Activated naive CD8-positive, alpha-beta T cell (primary cell): ENCODE measurements at regions not wholly inside any gene's neighbourhood (a gene's known extent, or its start where the extent isn't known, plus 50 kb on each side); places are given as distances from the start of the nearest gene placed in this dataset.

Experiments used
- H3K27ac Mint-ChIP-seq: one replicate; pipeline ENCODE4 v1.8.0; 2021; ENCODE audit warnings: mixed read lengths
- H3K27me3 Mint-ChIP-seq: one replicate; pipeline ENCODE4 v1.8.0; 2021; ENCODE audit warnings: mixed read lengths
- H3K36me3 Mint-ChIP-seq: one replicate; pipeline ENCODE4 v1.8.0; 2021; ENCODE audit warnings: mixed read lengths
- H3K4me1 Mint-ChIP-seq: one replicate; pipeline ENCODE4 v1.8.0; 2021; ENCODE audit warnings: low read depth, mixed read lengths
- H3K4me3 Mint-ChIP-seq: one replicate; pipeline ENCODE4 v1.8.0; 2021; ENCODE audit warnings: mild to moderate bottlenecking, mixed read lengths
- H3K9me3 Mint-ChIP-seq: one replicate; pipeline ENCODE4 v1.8.0; 2021; ENCODE audit warnings: low read depth, mixed read lengths

DNA sequence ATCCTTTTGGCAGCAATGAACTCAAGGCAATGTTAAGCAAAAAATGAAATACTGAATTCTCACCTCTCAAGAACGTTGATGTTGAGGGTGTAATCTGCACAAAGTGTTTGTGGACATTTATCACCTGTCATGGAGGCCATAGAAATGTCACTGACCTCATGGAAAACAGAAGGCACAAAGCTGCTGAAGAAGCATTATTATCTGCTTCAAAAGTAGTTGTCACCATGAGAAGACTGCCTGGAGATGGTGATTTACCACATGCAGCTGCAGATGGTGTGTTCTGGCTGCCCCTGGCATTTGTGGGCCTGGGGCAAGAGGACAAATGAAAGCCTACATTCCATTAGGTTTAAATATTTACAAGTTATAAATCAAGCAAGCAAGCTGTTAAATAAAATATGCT lies 116.8 kb upstream of the RPS6KA3 start:
- H3K27ac Mint-ChIP-seq = no peak overlapping the region
- peaks cover 12% of the 10 kb centered on the region for H3K4me1 Mint-ChIP-seq
- no peak overlapping the region for H3K4me3 Mint-ChIP-seq
- H3K9me3 Mint-ChIP-seq = no peaks in the 10 kb centered on the region
- no peaks in the 10 kb centered on the region for H3K27me3 Mint-ChIP-seq
- H3K36me3 Mint-ChIP-seq = no peaks in the 10 kb centered on the region

DNA sequence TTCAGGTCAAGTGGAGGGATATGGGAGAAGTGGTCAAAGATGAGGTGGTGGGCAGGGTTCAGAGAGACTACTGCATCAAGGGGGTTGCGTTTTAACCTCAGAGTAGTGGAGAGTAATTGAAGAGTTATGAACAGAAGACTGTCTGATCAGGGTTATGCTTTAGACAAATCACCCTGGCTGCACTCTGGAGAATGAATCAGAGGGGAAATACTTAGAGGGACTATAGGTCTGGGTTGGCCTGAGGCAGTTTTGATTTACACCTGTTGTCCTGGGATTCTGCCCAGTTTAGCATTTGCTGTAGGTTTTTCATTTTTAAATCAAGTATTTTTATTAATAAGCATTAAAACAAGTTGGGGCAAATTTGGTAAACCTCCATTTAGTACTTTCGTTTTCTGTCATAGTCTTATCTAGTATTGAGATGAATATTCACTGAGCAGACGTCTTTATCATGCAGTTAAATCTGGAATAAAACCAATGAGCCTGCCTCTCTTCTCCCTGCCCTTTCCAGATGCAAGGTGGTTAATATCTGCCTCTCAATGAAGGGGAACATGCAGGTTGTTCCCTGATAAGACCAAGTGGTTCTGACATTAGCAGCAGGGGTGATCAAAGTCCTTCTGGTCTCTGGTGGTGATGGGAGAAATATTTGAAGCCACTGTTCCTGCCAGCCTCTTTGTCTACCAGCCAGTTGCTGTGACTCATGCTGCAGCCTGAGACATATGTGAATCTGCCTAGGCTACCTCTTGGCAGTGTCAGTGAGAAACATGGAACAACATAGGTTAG lies 116.0 kb upstream of the RPS6KA3 start:
- no peak overlapping the region for H3K4me3 Mint-ChIP-seq
- peaks cover 19% of the 10 kb centered on the region for H3K4me1 Mint-ChIP-seq
- H3K9me3 Mint-ChIP-seq = no peaks in the 10 kb centered on the region
- peak overlapping the region; percentile 14 for H3K27ac Mint-ChIP-seq
- no peaks in the 10 kb centered on the region for H3K27me3 Mint-ChIP-seq
- H3K36me3 Mint-ChIP-seq = no peaks in the 10 kb centered on the region

DNA sequence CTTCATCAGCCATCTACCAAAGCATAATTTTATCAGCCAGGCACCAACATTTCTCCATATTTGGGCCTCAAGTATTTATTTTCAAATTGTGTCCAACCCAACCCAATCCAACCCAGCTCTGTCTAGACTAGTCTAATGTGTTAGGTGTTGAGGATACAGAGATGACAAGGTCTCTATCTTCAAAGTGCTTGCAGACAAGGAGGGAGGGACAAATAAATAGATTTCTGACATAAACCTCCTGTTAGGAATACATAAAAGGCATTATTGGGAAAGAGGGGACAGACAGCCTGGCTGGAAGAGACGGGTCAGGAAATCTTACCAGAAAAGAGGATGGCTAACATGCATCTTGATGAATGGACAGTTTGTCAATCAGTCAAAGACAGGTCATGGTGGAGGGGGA lies 115.4 kb upstream of the RPS6KA3 start:
- Mint-ChIP-seq H3K27ac (no peak overlapping the region), H3K27me3 (no peaks in the 10 kb centered on the region), H3K4me3 (no peak overlapping the region), H3K36me3 (no peaks in the 10 kb centered on the region), H3K9me3 (no peaks in the 10 kb centered on the region), H3K4me1 (peaks cover 22% of the 10 kb centered on the region)

DNA sequence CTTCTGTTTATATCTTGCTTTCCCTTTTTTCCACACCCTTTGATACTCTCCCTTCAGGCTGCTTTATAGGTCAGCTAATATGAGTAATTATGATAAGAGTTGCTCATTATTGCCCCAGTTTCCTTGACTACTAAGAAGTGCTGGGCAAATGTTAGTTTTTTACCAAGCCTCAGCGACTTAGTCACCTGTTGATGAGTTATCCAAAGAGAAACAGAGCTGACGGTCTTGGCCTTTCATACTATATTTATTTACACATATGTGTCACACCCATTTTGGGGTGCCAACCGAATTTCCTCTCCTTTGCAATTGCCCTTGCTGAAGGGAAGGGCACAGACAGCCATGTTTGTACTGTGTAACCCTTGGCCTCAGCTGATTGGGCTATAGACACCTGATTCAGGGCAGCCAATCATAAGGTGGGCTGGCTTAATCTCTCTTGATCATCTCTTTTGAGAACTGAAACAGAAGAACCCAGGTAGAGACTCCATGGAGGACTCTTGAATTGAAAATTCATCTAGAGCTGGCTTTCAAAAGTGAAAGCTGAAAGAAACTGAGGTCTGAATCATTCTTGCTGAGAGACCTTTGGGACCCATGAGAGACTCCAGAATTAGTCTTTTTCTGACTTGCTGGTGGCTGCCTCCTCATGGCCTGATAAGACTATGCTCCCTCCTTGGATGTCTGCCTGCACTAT lies 111.7 kb upstream of the RPS6KA3 start:
- Mint-ChIP-seq H3K4me3 (no peak overlapping the region), H3K27me3 (no peaks in the 10 kb centered on the region), H3K4me1 (peaks cover 34% of the 10 kb centered on the region), H3K27ac (peak overlapping the region; percentile 86), H3K9me3 (no peaks in the 10 kb centered on the region), H3K36me3 (no peaks in the 10 kb centered on the region)

DNA sequence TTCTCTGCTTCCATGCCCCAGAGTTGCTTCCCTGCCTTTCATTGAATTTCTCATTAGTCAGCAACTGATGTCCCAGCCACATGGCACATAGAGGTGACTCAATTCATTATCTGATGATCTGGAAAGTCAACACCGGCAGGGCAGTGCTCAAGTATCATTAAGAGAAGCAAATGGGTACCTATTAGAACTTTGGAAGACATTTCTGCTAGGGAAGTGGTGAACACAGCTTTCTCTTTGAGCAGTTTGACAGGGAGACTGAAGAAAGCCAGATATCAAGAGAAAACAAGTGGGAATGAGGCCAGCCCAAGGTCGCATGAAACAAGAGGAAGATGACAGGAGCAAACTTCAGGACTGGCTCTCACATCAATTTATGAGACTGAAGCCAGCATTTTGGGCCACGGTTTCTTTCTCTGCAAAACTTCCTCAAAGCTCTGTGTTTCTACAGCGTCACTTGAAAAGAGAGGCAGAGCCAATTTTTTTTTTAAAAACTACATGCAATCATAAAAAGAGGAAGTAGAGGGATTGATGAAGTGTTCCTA lies 108.3 kb upstream of the RPS6KA3 start:
- Mint-ChIP-seq H3K4me3 (no peak overlapping the region), H3K36me3 (no peaks in the 10 kb centered on the region), H3K4me1 (peaks cover 32% of the 10 kb centered on the region), H3K9me3 (no peaks in the 10 kb centered on the region), H3K27me3 (no peaks in the 10 kb centered on the region), H3K27ac (no peak overlapping the region)

DNA sequence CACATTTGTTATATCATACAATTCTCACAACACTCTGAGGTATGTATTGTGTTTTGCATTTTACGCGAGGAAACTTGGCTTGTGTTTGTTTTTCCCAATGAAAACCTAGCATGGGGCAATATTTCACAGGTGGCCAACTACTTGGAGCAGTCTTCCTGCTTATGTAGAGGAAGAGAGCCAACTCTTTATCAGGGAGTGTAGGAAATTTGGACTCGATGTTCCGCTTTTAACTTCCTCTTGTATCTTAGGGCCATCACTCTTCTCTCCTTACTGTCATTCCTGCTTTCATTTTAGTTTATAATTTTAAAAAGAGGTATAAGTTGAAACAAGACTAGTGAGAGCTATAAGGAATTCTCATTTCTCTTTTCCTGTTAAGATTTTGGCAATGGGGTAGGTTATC lies 107.7 kb upstream of the RPS6KA3 start:
- no peaks in the 10 kb centered on the region for H3K36me3 Mint-ChIP-seq
- no peaks in the 10 kb centered on the region for H3K9me3 Mint-ChIP-seq
- H3K27me3 Mint-ChIP-seq = no peaks in the 10 kb centered on the region
- H3K4me3 Mint-ChIP-seq = no peak overlapping the region
- H3K27ac Mint-ChIP-seq = no peak overlapping the region
- H3K4me1 Mint-ChIP-seq = peaks cover 32% of the 10 kb centered on the region

DNA sequence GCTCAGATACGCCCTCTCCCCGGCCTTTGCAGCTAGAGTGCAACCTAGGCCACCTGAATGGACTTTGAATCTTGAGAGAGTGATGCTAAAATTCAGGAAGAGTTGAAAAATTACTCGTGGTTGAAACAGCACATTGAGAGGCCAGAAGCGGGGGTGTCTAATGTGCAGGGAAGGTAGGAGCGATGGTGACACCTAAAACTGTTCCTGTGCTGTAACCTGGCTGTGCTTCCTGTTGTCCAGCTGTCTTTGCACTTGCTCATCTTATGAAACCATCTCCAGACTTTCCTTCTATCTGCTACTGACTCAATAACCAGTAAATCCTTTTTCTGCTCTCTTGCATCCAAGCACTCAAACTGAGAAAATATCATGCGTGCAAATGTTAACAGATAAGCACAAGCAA lies 106.4 kb upstream of the RPS6KA3 start:
- H3K4me3 Mint-ChIP-seq = no peak overlapping the region
- no peaks in the 10 kb centered on the region for H3K27me3 Mint-ChIP-seq
- H3K4me1 Mint-ChIP-seq = peaks cover 27% of the 10 kb centered on the region
- H3K9me3 Mint-ChIP-seq = no peaks in the 10 kb centered on the region
- no peaks in the 10 kb centered on the region for H3K36me3 Mint-ChIP-seq
- no peak overlapping the region for H3K27ac Mint-ChIP-seq

DNA sequence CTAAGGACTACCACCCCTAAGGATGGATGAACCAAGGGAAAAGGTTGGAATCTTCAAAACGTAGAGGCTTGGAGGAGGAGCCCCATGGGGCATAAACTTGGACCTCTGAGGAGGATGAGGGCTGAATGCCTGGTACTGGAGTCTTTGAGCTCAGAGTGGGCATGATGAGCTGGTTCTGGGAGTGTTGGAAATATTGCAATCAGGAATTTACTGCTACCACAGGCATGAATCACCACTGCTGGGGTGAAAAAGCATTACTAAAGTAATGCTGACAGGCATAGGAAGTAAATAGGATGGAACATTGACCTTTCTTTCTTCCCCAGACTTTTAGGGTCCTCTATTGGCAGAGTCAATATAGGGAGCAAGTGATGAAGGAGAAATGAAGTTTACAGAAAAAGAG lies 105.8 kb upstream of the RPS6KA3 start:
- Mint-ChIP-seq H3K27me3 (no peaks in the 10 kb centered on the region), H3K4me3 (no peak overlapping the region), H3K36me3 (no peaks in the 10 kb centered on the region), H3K4me1 (peaks cover 24% of the 10 kb centered on the region), H3K9me3 (no peaks in the 10 kb centered on the region), H3K27ac (no peak overlapping the region)

DNA sequence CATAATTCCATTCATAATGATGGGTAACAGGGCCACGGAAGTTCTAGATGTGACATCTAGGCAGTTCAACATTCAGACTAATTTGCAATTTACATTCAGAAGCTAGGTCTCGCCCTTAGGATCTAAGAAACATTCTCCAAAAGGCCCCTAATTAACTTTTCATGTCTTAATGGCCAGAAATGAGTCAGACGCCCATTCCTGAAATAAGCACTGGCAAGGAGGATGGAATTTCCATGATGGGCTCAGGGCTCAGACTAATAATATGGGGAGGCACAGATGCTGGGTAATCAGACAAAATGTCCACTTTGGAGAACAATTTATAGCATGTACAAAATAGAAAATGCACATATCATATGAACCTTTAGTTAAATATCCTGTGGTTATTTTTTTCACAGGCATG lies 102.8 kb upstream of the RPS6KA3 start:
- no peak overlapping the region for H3K4me3 Mint-ChIP-seq

DNA sequence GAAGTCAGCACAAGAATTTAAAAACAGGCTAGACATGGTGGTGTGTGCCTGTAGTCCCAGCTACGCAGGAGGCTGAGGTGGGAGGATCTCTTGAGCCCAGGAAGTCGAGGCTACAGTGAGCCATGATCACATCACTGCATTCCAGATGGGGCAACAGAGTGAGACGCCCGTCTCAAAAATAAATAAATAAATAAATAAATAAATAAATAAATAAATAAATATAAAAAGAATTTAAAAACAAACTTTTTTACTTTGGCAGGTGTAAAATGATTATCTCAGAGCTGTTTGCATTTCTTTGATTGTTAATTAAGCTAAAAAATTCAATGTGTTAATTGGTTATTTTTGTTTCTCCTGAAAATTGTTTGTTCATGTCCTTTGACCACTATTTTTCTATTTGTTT lies 97.5 kb upstream of the RPS6KA3 start:
- Mint-ChIP-seq H3K27ac (no peak overlapping the region), H3K36me3 (no peaks in the 10 kb centered on the region), H3K4me1 (peaks cover 1% of the 10 kb centered on the region), H3K9me3 (no peaks in the 10 kb centered on the region), H3K4me3 (no peak overlapping the region), H3K27me3 (no peaks in the 10 kb centered on the region)

More for the DNA sequence above, 102.8 kb upstream of the RPS6KA3 start:
- H3K9me3 Mint-ChIP-seq = no peaks in the 10 kb centered on the region
- H3K27ac Mint-ChIP-seq = no peak overlapping the region
- H3K36me3 Mint-ChIP-seq = no peaks in the 10 kb centered on the region
- peaks cover 13% of the 10 kb centered on the region for H3K4me1 Mint-ChIP-seq
- H3K27me3 Mint-ChIP-seq = no peaks in the 10 kb centered on the region

DNA sequence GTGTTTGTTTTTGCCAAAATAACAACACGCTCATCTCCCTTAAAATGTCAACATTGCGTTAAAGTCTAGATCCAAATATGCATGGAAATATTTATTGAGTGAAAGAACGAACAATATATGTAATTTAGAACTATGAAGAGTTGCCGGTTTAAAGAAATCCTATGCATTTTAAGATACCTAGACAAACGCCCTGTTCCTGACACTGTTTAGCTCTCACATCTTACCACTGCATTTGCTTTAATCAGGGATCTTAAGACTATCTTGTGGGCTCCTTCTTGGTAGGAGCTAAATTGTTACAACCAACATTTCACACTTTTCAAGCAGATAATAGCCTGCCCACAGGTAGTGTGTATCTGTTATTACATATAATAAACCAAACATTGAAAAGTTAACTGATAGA lies 96.6 kb upstream of the RPS6KA3 start:
- no peaks in the 10 kb centered on the region for H3K36me3 Mint-ChIP-seq
- H3K4me3 Mint-ChIP-seq = no peak overlapping the region
- H3K4me1 Mint-ChIP-seq = peaks cover 1% of the 10 kb centered on the region
- H3K27me3 Mint-ChIP-seq = no peaks in the 10 kb centered on the region
- no peaks in the 10 kb centered on the region for H3K9me3 Mint-ChIP-seq
- no peak overlapping the region for H3K27ac Mint-ChIP-seq

DNA sequence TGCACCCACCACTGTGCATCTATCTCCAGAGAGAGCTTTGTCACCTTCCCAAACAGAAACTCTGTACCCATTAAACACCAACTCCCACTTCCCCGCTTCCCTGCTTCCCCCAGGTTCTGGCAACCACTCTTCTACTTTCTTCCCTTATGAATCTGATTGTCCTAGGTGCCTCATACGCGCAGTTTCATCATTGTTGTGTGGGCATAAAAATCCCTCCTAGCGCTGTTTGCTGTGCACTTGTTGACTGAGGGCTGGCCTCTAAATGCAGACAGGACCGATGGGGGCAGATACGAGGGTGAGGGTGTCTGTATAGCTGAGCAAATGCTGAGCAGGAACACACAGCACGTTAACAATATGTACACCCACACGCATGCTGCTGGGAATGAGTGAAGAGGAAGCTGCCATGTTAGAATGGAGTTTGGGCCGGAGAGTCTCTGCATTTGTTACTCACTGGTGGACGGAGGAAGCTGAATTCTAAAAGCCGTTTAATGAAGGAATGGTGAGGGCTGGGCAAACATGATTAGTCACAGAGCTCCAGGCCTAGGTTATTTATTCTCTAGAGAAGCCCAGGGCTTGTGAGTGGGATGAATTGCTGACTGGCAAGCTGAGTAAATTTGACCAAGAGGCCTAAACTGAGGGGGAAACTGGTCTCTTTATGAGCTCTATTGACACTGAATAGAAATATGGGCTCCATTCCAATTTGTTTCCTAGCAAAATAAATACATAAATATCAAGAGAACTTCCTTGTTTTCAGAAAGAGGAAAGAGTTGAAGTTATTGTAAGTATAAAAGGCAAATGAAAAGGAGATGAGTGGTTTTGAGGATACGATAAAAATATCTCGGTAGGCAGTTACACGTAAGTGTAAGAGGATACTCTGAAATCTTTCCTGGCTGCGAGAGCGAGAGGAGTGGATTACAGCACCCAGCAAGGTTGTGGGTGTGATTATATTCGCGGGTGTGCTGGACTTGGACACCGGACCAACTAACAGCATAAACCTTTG lies 95.9 kb upstream of the RPS6KA3 start:
- peaks cover 1% of the 10 kb centered on the region for H3K4me1 Mint-ChIP-seq
- H3K27ac Mint-ChIP-seq = no peak overlapping the region
- H3K27me3 Mint-ChIP-seq = no peaks in the 10 kb centered on the region
- no peak overlapping the region for H3K4me3 Mint-ChIP-seq
- H3K36me3 Mint-ChIP-seq = no peaks in the 10 kb centered on the region
- no peaks in the 10 kb centered on the region for H3K9me3 Mint-ChIP-seq

DNA sequence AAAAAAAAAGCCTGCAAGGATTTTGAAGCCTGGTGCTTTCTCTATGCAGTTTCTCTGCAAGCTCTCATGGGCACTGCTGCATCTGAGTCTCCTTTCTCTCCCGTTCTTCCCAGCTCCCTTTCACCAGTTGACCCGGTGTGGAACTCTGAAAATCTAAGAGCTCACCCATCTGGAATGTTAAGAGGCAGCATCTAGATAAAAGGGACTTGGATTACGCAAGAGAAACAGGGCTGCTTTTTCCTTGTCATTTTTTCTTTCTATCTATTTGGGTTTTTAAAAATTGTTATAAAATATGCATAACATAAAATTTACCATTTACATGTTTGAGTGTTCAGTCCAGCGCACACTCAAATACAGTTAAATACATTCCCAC lies 95.2 kb upstream of the RPS6KA3 start:
- no peaks in the 10 kb centered on the region for H3K27me3 Mint-ChIP-seq
- no peak overlapping the region for H3K27ac Mint-ChIP-seq
- no peaks in the 10 kb centered on the region for H3K9me3 Mint-ChIP-seq
- H3K4me1 Mint-ChIP-seq = peaks cover under 1% of the 10 kb centered on the region
- no peaks in the 10 kb centered on the region for H3K36me3 Mint-ChIP-seq
- no peak overlapping the region for H3K4me3 Mint-ChIP-seq

DNA sequence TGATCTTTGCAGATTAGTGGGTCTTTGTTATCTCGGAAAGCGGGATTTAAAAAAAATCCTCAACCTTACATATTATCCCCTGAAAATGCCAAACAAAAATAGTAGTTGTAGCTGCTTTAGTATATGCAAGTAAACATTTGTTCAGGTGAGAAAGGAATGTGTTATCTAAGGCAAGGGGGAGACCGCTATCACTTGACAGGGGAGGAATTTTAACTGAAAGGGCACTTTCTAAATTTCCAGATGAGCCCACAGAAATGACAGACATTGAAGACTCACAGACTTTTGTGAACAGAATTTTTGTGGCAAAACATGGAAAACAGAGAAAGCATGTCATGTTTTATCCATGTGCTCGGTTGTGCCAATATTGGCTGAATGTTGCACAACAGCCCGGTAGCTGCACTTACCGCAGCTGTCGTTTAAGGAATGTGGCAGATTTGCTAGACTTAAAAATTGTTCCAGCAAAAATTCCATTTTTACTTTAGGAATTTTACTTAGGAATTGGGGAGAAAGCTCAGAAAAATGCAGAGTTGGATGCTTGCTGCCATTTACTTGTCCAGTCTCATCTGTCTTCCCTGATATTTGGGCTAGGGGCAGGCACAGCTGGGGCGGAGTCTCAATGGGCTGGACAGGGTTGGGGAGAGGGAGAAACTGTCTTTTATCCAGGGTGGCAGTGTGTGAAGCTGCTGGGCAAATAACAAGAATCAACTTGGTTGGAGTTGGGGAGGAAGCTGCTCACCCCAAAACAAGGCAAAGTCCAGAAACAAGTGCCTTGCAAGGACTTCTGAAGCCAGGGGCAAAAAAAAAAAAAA lies 94.6 kb upstream of the RPS6KA3 start:
- Mint-ChIP-seq H3K4me3 (no peak overlapping the region), H3K4me1 (peaks cover 1% of the 10 kb centered on the region), H3K36me3 (no peaks in the 10 kb centered on the region), H3K27me3 (no peaks in the 10 kb centered on the region), H3K9me3 (no peaks in the 10 kb centered on the region), H3K27ac (no peak overlapping the region)
